ENCODE measurements at regions not wholly inside any gene's neighbourhood (a gene's known extent, or its start where the extent isn't known, plus 50 kb on each side); places are given as distances from the start of the nearest gene placed in this dataset.

GRCh38 chr9:16278326-16278999 is 592.0 kb downstream of the BNC2 start:
- no peaks in the 10 kb centered on the region for H3K36me3 ChIP-seq (ENCODE audit: control insufficient read depth, insufficient read depth, low read length)
- TF ChIP-seq, protein P1, sequence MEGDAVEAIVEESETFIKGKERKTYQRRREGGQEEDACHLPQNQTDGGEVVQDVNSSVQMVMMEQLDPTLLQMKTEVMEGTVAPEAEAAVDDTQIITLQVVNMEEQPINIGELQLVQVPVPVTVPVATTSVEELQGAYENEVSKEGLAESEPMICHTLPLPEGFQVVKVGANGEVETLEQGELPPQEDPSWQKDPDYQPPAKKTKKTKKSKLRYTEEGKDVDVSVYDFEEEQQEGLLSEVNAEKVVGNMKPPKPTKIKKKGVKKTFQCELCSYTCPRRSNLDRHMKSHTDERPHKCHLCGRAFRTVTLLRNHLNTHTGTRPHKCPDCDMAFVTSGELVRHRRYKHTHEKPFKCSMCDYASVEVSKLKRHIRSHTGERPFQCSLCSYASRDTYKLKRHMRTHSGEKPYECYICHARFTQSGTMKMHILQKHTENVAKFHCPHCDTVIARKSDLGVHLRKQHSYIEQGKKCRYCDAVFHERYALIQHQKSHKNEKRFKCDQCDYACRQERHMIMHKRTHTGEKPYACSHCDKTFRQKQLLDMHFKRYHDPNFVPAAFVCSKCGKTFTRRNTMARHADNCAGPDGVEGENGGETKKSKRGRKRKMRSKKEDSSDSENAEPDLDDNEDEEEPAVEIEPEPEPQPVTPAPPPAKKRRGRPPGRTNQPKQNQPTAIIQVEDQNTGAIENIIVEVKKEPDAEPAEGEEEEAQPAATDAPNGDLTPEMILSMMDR (IDR thresholded peaks at IDR 0.05; ENCODE audit: insufficient read depth, low read length, poor library complexity, severe bottlenecking) = no peak
- H3K4me3 ChIP-seq (replicated peaks; ENCODE audit: low read depth, low read length) = no peak overlapping the region
- DNase-seq (ENCODE audit: extremely low read depth, insufficient read length) = no peak
- no peaks in the 10 kb centered on the region for H3K27me3 ChIP-seq (replicated peaks; ENCODE audit: control insufficient read depth, insufficient read depth, low read length)

DNA sequence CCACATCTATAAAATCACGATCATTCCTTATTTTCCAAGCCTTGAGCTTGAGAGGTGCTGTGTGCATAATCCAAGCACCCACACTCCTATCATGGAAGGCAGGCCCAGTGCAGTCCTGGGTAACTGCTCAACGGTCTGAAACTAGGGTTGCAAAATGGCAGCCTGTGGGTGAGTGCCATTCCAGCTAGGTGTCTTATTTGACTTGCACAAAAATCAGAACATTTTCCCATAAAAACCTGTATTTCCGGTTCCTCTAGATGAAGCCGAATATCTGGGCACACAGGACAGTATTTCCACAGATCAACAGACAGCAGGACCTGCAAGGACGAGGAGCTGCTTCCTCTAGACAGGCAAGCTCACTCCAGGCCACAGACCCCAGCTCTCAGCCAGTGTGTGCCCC is 588.8 kb downstream of the BNC2 start:
- TF ChIP-seq, protein P1 (IDR thresholded peaks at IDR 0.05; ENCODE audit: insufficient read depth, low read length, poor library complexity, severe bottlenecking) = no peak
- no peak overlapping the region for H3K4me3 ChIP-seq (replicated peaks; ENCODE audit: low read depth, low read length)
- no peaks in the 10 kb centered on the region for H3K36me3 ChIP-seq (ENCODE audit: control insufficient read depth, insufficient read depth, low read length)
- DNase-seq (ENCODE audit: extremely low read depth, insufficient read length) = no peak
- no peaks in the 10 kb centered on the region for H3K27me3 ChIP-seq (replicated peaks; ENCODE audit: control insufficient read depth, insufficient read depth, low read length)

GRCh38 chr9:16282216-16282615 is 588.3 kb downstream of the BNC2 start:
- Histone ChIP-seq H3K36me3 (ENCODE audit: control insufficient read depth, insufficient read depth, low read length) (no peaks in the 10 kb centered on the region), H3K27me3 (replicated peaks; ENCODE audit: control insufficient read depth, insufficient read depth, low read length) (no peaks in the 10 kb centered on the region), H3K4me3 (replicated peaks; ENCODE audit: low read depth, low read length) (no peak overlapping the region)
- no peak for DNase-seq (ENCODE audit: extremely low read depth, insufficient read length)
- TF ChIP-seq, protein P1 (IDR thresholded peaks at IDR 0.05; ENCODE audit: insufficient read depth, low read length, poor library complexity, severe bottlenecking) = no peak

DNA sequence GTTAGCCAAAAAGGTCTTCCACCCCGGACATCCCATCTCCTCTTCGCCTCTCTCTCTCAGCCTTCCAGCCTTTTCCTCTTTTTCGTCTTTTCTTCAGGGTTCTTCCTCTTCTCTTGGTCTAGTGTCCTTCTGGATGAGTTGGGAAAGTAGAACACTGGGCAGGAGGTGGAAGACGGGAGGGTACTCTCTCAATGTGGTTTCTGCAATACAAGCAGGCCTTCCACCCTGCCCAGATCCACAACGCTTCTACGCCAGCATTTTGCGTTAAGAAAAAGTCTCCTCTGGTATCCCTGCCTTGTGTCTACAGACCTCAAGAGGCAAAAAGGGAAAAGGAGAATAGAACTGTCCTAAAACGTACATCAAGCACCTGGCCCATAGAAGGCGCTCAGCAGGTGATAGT is 587.8 kb downstream of the BNC2 start:
- DNase-seq (ENCODE audit: extremely low read depth, insufficient read length) = no peak
- Histone ChIP-seq H3K4me3 (replicated peaks; ENCODE audit: low read depth, low read length) (no peak overlapping the region), H3K27me3 (replicated peaks; ENCODE audit: control insufficient read depth, insufficient read depth, low read length) (no peaks in the 10 kb centered on the region), H3K36me3 (ENCODE audit: control insufficient read depth, insufficient read depth, low read length) (no peaks in the 10 kb centered on the region)
- TF ChIP-seq, protein P1 (IDR thresholded peaks at IDR 0.05; ENCODE audit: insufficient read depth, low read length, poor library complexity, severe bottlenecking) = no peak

DNA sequence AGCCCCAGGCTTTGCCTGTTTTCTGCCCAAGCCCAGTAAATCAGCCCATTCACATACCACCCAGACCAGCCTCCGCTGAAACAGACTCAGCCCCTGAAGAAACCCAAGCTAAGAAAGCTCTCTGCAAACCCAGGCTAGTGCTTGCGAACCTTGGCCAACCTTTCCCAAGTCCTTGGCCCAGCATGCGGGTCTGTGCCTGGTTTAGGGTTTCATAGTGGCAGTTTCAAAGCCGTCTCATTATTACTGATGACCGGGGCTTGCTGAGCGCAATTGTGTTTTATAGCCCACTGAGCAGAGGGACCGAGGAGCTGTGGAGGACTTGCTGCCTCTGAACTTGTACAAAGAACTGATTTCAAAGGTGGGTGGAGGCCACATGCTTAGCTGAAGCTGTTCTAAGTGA is 584.3 kb downstream of the BNC2 start:
- H3K27me3 ChIP-seq (replicated peaks; ENCODE audit: control insufficient read depth, insufficient read depth, low read length) = no peaks in the 10 kb centered on the region
- no peak overlapping the region for H3K4me3 ChIP-seq (replicated peaks; ENCODE audit: low read depth, low read length)
- H3K36me3 ChIP-seq (ENCODE audit: control insufficient read depth, insufficient read depth, low read length) = no peaks in the 10 kb centered on the region
- TF ChIP-seq, protein P1 (IDR thresholded peaks at IDR 0.05; ENCODE audit: insufficient read depth, low read length, poor library complexity, severe bottlenecking) = no peak
- DNase-seq (ENCODE audit: extremely low read depth, insufficient read length) = no peak

DNA sequence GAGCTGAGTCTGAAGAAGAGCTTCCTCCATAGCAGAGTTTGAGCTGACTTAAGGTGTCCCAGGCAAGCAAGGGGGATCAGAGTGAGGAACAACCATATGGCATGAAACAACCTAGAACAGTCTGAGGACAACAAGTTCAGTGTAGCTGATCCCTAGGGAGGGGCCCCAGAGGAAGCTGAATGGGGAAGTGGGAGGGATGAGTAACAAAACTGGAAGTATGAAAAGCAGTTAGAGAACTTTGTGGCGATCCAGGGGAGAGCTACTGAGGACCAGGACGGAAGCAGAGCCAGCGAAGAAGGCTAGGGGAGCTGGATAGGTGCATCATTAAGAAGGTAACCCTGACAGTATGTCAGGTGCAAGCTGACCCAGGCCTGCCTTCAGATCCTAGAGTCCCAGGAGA is 580.8 kb downstream of the BNC2 start:
- H3K27me3 ChIP-seq (replicated peaks; ENCODE audit: control insufficient read depth, insufficient read depth, low read length) = no peaks in the 10 kb centered on the region
- no peak for DNase-seq (ENCODE audit: extremely low read depth, insufficient read length)
- H3K4me3 ChIP-seq (replicated peaks; ENCODE audit: low read depth, low read length) = no peak overlapping the region
- H3K36me3 ChIP-seq (ENCODE audit: control insufficient read depth, insufficient read depth, low read length) = no peaks in the 10 kb centered on the region
- TF ChIP-seq, protein P1 (IDR thresholded peaks at IDR 0.05; ENCODE audit: insufficient read depth, low read length, poor library complexity, severe bottlenecking) = no peak
